Ovary (tissue), 3 donors: ENCODE measurements at regions not wholly inside any gene's neighbourhood (a gene's known extent, or its start where the extent isn't known, plus 50 kb on each side); places are given as distances from the start of the nearest gene placed in this dataset.

ENCODE experiments used
- CTCF ChIP-seq, 3 donors: fragments of 450-650 bp in 2 of 3; fragments of 200-600 bp in 1 of 3; IDR thresholded peaks; one replicate each; pipeline versions ENCODE4 v1.5.1 to v1.8.0; 2016 to 2022; ENCODE audit warnings: antibody characterized with exemption in 3 of 3, mild to moderate bottlenecking in 1 of 3
- EP300 ChIP-seq: sonication (generic); formaldehyde crosslinking; IDR thresholded peaks from one replicate; pipeline ENCODE4 v1.6.1; 2017; ENCODE audit warnings: antibody characterized with exemption
- donor health status: DM: no; HTN: no; CAD: no.

DNA sequence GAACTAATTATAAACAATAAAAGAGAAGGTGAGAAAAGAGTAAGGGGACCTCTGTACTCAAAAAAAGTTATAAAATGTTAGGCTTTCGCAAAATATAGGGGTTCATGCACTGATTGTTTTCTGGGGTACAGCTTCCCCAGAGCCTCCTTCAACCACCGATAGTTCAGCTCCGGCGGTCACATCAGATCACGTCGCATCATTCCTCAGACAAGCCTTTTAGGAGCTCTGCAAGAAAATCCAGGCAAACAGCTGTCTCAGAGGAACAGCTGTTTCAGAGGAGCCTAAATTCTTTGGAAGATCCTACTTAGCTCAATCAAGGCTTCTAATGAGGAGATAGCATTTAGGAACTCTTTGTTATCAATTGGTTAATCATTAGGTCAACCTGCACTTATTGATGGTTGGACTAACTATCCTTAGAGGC is 78.7 kb downstream of the MYCN start:
- TF ChIP-seq CTCF (IDR thresholded peaks at IDR 0.05) (no peak), EP300 (no peak)
